SH-SY5Y (cell line): ENCODE measurements at regions not wholly inside any gene's neighbourhood (a gene's known extent, or its start where the extent isn't known, plus 50 kb on each side); places are given as distances from the start of the nearest gene placed in this dataset.

Experiments
- GATA2 ChIP-seq: IDR thresholded peaks from 2 replicates; pipeline ENCODE4 v1.6.1; 2011; ENCODE audit warnings: mild to moderate bottlenecking, low read depth, low read length
- GATA3 ChIP-seq: IDR thresholded peaks from 2 replicates; pipeline ENCODE4 v1.6.1; 2011; ENCODE audit warnings: low read depth, mild to moderate bottlenecking, low read length, moderate library complexity

- TF ChIP-seq GATA3 (no peak), GATA2 (no peak)
Observed at GRCh38 chr4:119765469-119765868, 136.9 kb upstream of the PDE5A start.

DNA sequence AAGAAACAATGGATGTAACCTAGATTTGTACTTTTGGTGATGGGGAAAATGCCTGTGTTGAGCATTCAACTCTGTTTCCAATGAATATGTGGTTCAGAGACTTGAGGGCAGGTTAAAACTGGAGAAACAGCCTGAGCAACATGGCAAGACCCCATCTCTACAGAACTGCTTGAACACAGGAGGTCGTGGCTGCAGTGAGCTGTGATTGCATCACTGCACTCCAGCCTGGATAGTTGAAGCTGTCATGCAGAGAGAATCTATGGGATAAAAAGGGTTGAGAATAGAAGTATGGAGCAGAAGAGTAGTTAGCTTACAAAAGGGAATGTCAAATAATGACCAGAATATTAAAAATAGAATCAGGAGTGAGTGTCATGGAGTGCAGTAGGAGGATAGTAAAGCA lies 134.8 kb upstream of the PDE5A start:
- TF ChIP-seq GATA3 (no peak), GATA2 (no peak)

DNA sequence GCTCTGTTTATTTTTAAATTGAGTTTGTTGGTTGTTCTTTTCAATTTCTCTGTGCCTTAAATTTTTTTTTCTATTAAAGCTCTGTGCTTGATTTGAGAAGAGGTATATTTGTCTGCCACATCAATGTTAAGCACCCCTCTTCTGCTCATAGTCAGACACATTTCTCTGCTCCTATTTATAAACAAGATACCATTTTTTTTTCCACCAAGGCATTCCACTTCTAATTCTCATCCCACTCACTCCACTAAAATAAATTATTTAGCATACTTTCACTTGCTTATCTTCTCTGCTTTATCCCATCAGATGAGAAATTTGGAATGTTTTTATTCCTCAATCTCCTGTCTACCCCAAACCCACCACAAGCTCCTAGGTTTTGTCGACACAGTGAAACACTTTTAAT lies 127.0 kb upstream of the PDE5A start:
- no peak for TF ChIP-seq GATA3

DNA sequence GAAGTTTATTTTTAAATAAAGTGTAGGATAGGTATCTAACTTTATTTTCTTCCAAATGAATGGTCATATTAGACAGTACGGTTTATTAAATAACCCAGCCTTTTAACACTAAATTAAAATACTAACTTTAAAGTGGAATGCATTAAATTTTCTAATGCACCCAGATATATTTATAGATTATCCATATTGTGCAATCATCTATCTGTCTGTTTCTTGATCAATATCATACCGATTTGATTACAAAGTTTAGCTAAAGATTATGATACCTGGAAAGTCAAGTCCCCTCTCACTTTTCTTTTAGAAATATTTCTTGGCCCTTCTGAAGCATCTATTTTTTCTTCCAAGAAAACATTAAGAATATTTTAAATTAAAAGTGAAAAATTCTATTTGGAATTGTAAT lies 124.3 kb upstream of the PDE5A start:
- no peak for TF ChIP-seq GATA2
- TF ChIP-seq GATA3 = no peak

DNA sequence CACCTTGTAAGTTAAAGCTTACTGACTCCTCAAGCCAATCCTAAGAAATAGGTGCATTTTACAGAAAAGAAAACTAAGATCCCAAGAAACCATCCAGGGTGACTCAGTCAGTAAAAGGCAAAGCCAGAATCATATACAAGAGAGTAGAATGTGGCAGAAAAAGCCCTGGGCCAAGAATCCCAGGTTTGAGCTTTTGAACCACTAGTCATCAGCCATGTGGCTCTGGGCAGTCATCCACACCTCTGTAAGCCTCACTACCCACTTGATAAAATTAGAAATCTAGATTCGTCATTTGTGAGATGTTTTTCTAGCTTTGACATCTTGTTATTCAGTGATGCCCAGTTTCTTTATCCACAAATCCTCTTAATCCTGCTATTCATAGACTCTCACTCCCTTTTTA lies 122.2 kb upstream of the PDE5A start:
- no peak for TF ChIP-seq GATA3
- no peak for TF ChIP-seq GATA2

- TF ChIP-seq GATA3 = no peak
- TF ChIP-seq GATA2 = no peak
Observed at GRCh38 chr4:119750048-119750447, 121.4 kb upstream of the PDE5A start.

DNA sequence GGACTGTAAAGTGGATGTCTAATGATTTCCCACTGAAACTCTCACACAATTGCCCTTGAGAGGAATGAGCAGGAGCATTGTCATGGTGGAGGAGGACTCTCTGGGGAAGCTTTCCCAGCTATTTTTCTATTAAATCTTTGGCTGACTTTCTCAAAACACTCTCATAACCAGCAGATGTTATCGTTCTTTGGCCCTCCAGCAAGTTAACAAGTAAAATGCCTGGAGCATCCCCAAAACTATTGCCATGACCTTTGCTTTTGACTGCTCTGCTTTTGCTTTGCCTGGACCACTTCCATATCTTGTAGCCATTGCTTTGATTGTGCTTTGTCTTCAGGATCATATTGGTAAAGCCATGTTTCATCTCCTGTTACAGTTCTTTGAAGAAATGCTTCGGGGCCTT lies 120.2 kb upstream of the PDE5A start:
- TF ChIP-seq GATA2 (no peak), GATA3 (no peak)

- TF ChIP-seq GATA3 = no peak
- TF ChIP-seq GATA2 = no peak
Observed at GRCh38 chr4:119746951-119747350, 118.3 kb upstream of the PDE5A start.

- TF ChIP-seq GATA3 (no peak), GATA2 (no peak)
Observed at GRCh38 chr4:119745351-119745750, 116.7 kb upstream of the PDE5A start.

GRCh38 chr4:119744580-119744979 lies 116.0 kb upstream of the PDE5A start:
- TF ChIP-seq GATA3 = no peak
- no peak for TF ChIP-seq GATA2

DNA sequence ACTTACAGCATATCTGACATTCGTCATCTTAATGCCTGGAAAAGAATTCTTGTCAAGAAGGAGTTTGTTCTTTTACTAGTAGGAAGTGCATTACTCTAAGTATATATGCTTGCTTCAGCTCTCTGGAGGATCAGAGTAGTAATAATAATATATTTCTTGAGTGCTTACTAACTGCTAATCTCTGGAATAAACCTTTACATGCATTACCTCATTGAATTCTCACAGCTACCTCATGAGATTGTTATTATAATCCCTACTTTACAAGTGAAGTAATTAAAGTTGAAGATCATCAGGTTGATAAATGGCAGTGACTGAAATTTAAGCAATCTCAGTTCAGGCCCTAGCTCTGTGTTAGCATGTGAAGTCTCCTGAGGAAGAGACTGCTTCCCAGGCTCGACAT lies 115.0 kb upstream of the PDE5A start:
- TF ChIP-seq GATA2 (no peak), GATA3 (no peak)

- no peak for TF ChIP-seq GATA2
- TF ChIP-seq GATA3 = no peak
Observed at GRCh38 chr4:119739796-119740195, 111.2 kb upstream of the PDE5A start.

DNA sequence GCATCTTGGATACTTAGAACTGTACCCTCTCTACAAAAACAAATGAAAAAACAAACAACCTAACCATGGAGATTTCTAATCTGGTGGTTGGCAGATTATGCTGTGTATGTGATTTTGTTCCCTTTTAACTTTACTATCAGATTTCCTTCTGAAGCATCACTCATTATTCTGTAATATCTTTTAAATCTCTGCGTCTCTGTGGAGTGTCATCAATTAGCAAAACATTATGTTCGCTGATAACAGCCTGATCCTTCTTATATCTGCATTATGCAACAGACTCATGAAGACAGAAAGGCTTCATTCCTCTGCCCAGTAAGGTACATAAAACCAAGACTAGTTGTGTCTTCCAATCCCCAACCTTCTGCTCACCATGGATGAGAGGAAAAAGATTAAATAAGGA lies 110.3 kb upstream of the PDE5A start:
- peak; percentile 63 for TF ChIP-seq GATA3
- TF ChIP-seq GATA2 = peak; percentile 35; the same call in 1 of the 2 replicates

- TF ChIP-seq GATA3 = no peak
Observed at GRCh38 chr4:119736559-119736958, 108.0 kb upstream of the PDE5A start.

- TF ChIP-seq GATA3 (no peak), GATA2 (no peak)
Observed at GRCh38 chr4:119735165-119735651, 106.6 kb upstream of the PDE5A start.

- no peak for TF ChIP-seq GATA3
- no peak for TF ChIP-seq GATA2
Observed at GRCh38 chr4:119733431-119733830, 104.8 kb upstream of the PDE5A start.

GRCh38 chr4:119731778-119732177 lies 103.2 kb upstream of the PDE5A start:
- TF ChIP-seq GATA2 (no peak), GATA3 (no peak)
